ENCODE measurements at regions not wholly inside any gene's neighbourhood (a gene's known extent, or its start where the extent isn't known, plus 50 kb on each side); places are given as distances from the start of the nearest gene placed in this dataset.

- ATAC-seq (no peak), DNase-seq (no peak)
- intact Hi-C loops (cut with DNase I), result no loop called here
- H3K27me3 ChIP-seq, result no peaks in the 10 kb centered on the region
- H3K4me1 ChIP-seq, result peaks cover 0 to 11% (median 2%) of the 10 kb centered on the region in 4 donors
- 74% methylated on average over 6 of the region's 6 CpGs for WGBS (ENCODE audit: insufficient coverage, low coverage, low lambda C conversion rate, missing lambda C conversion rate)
- H3K27ac ChIP-seq, result no peak overlapping the region
- no peak for TF ChIP-seq CTCF (IDR thresholded peaks at IDR 0.05)
- TF ChIP-seq POLR2A (IDR thresholded peaks at IDR 0.05), result no peak
- H3K4me3 ChIP-seq, result no peak overlapping the region
- no peaks in the 10 kb centered on the region for H3K36me3 ChIP-seq
- H3K9me3 ChIP-seq, result no peaks in the 10 kb centered on the region
Measured at GRCh38 chr7:106566196-106566595, 94.8 kb downstream of the CCDC71L start.

GRCh38 chr7:106565428-106565827 is 95.5 kb downstream of the CCDC71L start:
- 75% methylated on average over 1 of the region's 1 CpG for WGBS (ENCODE audit: insufficient coverage, low coverage, low lambda C conversion rate, missing lambda C conversion rate)
- TF ChIP-seq POLR2A (IDR thresholded peaks at IDR 0.05) (no peak), CTCF (IDR thresholded peaks at IDR 0.05) (no peak)
- intact Hi-C loops (cut with DNase I), result no loop called here

GRCh38 chr7:106563466-106564150 is 97.3 kb downstream of the CCDC71L start:
- 36% methylated on average over 3 of the region's 3 CpGs for WGBS (ENCODE audit: insufficient coverage, low coverage, low lambda C conversion rate, missing lambda C conversion rate)
- ATAC-seq (peak in 1 of 4 donors; percentile 29), DNase-seq (no peak)
- no peaks in the 10 kb centered on the region for H3K9me3 ChIP-seq
- H3K27ac ChIP-seq, result no peak overlapping the region
- no peaks in the 10 kb centered on the region for H3K36me3 ChIP-seq
- no peak overlapping the region for H3K4me3 ChIP-seq
- peaks cover 0 to 5% (median 2%) of the 10 kb centered on the region in 4 donors for H3K4me1 ChIP-seq
- TF ChIP-seq CTCF (IDR thresholded peaks at IDR 0.05) (no peak), POLR2A (IDR thresholded peaks at IDR 0.05) (no peak)
- intact Hi-C loops (cut with DNase I), result no loop called here
- no peaks in the 10 kb centered on the region for H3K27me3 ChIP-seq

More at GRCh38 chr7:106565428-106565827, 95.5 kb downstream of the CCDC71L start:
- Histone ChIP-seq H3K4me1 (peaks cover 0 to 11% (median 2%) of the 10 kb centered on the region in 4 donors), H3K27me3 (no peaks in the 10 kb centered on the region), H3K4me3 (no peak overlapping the region), H3K9me3 (no peaks in the 10 kb centered on the region), H3K27ac (no peak overlapping the region), H3K36me3 (no peaks in the 10 kb centered on the region)
- ATAC-seq (no peak), DNase-seq (no peak)

GRCh38 chr7:106562711-106563366 is 98.1 kb downstream of the CCDC71L start:
- Histone ChIP-seq H3K36me3 (no peaks in the 10 kb centered on the region), H3K4me3 (no peak overlapping the region), H3K27me3 (no peaks in the 10 kb centered on the region), H3K27ac (no peak overlapping the region), H3K4me1 (no peaks in the 10 kb centered on the region), H3K9me3 (no peaks in the 10 kb centered on the region)
- no peak for TF ChIP-seq POLR2A (IDR thresholded peaks at IDR 0.05)
- no peak for TF ChIP-seq CTCF (IDR thresholded peaks at IDR 0.05)
- no peak for ATAC-seq
- DNase-seq, result no peak
- WGBS (ENCODE audit: insufficient coverage, low coverage, low lambda C conversion rate, missing lambda C conversion rate), result 75% methylated on average over 3 of the region's 3 CpGs
- intact Hi-C loops (cut with DNase I), result no loop called here
